ENCODE measurements at regions not wholly inside any gene's neighbourhood (a gene's known extent, or its start where the extent isn't known, plus 50 kb on each side); places are given as distances from the start of the nearest gene placed in this dataset.
"Not testable (repeated sequence)": the region's sequence is repeated elsewhere in the genome, so short reads cannot be mapped to it uniquely, and the experiment has no call there.

DNA sequence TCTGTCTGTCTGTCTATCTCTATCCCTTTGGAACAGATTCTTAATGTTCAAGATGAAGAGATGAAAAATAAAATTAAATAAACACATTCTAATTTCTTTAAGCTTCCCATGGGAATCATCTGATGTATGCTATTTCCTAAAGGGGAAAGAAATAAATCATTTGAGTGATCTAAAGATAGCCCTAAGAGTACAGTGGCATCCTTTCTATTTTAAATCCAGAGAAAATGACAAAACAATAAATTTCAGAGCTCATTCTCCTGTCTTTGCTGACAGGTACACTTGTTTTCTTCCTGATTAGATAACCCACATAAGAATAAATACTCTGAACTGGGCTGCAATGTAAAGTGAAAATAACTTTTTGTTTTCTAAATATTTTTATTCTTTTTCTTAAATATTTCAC, 550.4 kb downstream of the JRKL start:
- DNase-seq = no peak

DNA sequence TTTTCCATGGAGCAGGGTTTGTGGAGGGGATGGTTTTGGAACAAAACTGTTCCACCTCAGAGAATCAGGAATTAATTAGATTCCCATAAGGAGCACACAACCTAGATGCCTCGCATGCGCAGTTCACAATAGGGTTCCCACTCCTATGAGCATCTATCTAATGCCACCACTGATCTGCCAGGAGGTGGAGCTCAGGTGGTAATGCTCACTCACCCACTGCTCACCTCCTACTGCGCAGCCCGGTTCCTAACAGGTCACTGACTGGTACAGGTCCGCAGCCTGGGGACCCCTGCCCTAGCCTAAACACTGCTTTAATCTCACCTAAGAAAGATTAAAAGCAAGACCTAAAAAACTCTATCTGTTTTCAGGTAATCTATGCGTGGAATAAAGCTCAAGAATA, 553.0 kb downstream of the JRKL start:
- DNase-seq = no peak

DNA sequence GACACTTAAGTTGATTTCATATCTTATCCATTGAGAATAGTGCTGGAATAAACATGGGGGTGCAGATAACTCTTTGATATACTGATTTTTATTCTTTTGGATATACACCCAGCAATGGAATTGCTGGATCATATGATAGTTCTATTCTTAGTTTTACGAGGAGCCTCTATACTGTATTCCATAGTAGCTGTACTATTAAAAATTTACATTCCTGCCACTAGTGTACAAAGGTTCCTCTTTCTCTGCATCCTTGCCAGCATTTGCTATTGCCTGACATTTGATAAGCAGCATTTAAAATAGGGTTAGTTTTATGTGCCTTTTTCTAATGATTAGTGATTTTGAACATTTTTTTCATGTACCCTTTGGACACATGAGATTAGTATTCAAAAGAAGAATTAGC, 554.2 kb downstream of the JRKL start:
- DNase-seq = no peak

DNA sequence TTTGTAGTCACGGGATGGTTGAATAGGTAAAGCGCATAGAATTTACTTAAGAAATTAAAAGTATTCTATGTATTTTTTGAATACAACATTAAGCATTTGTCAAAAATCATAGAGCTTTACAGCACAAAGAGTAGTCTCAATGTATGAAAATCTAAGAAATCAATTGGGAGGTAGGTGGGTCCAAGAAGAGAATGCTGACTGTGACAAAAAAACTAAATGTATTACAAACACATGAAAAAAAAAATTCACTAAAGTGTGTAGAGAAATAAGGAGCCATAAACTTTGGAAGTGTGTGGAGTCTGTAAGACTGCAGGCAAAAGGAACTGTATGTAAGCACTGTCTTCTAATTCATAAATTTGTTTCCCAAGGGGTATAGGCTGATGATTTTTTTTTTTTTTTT, 558.3 kb downstream of the JRKL start:
- DNase-seq = no peak

DNA sequence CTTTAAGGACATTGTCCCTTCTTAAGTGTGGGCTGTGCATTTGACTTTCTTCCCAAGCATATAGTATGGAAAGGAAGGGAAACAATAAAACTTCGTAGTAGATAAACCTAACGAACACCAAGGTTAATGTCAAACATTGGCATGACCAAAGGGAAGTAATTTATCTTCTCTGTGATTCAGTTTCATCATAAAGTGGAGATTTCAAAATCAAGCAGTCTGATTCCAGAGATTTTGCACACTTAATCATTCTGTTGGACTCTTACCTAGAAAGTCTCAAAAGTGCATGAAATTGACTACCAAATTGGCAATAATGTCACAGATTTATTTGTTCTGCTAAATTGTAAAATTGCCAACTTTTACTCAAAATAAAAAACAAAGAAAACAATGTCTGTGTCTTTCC, 559.7 kb downstream of the JRKL start:
- DNase-seq = no peak

DNA sequence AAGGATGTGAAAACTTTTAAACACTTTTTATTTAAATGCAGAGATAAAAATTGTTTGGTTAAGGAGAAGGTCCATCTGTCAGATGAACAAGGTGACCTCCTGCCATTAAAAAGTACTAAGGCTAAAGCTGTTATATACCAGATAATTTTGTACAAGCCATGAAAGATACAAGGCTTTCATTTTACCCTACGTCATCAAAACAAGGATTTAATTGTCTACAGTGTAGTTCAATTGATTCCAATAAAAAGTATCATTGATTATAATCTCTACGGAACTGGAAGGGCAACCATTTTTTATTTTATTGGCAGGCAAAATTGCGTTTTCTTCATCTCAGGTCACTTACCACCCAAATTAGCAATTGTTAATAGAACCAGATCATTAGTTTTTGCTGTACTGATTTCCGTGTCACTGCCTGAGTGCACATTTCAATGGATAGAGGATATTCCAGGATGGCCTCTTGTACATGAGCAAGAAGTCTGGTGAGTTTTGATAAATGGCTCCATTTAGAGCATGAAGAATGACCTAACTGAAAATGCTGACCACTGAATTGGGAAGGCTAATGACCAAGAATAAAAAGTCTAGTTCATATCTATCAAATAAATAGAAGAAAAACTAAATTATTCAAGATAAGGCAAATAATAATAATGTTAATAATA, 564.9 kb downstream of the JRKL start:
- DNase-seq = no peak

DNA sequence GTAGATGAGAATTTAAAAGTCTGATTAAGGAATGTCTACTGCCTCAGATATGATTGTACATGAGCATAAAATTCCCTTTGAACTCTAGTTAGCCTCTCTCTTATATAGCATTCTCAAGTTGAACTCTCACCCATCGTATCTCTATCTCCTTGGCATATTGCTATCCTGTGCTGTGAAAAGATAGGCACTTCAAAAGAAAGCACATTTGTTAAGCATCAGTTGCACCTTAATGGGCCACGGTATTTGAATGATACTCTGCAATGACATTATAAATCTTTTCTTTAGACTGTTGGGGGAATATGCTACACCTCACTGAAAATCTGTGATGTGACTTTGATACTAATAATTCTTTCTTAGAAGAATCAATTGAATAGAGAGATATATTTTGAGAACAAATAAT, 570.7 kb downstream of the JRKL start:
- DNase-seq = no peak

DNA sequence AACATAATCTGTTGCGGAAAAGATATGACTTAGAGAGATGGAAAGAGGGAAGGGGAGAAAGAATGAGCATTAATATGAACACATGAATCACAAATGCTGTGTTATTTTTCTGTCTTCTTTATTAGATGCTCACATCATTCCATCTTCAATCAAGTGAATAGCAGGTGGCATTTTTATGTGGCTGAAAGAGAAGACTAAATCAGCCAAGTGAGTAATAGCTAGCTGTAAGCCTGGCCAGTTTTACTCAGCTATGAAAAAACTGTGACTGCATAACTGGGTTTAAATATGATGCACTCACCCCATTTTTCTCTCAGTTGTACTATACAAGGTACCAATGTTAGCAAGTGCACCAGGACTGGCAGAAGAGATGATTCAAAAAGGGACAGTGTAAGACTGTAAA, 571.1 kb downstream of the JRKL start:
- DNase-seq = no peak

DNA sequence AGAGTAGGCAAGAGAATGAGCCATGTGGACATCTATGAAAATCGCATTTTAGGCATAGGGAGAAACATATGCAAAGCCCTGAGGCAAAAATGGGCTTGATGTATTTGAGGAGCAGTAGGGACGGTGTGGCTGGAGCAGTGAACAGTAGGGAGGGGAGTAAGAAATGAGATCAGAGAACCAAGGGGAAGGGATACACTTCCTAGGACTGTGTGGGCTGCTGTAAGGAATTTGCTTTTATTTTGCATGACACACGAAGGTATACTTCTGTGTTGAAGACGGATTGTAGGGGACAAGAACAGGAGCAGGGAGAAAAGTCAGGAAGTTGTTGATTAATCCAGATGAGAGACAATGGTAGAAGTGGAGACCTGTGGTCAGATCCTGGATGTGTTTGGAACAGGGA, 572.1 kb downstream of the JRKL start:
- no peak for DNase-seq

DNA sequence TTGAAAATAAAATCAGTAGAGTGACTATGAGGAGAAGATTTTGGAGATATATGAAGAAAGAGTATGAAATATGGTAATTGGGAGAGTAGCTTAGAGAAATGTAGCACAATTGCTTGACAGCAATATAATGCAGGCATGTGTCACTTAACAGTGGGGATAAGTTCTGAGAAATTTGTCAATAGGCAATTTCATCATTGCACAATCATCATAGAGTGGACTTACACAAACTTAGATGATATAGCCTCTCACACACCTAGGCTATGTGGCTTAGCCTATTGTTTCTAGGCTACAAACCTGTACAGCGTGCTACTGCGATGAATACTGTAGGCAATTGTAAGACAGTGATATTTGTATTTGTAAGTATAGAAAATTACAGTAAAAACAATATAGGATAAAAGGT, 573.6 kb downstream of the JRKL start:
- DNase-seq = no peak

DNA sequence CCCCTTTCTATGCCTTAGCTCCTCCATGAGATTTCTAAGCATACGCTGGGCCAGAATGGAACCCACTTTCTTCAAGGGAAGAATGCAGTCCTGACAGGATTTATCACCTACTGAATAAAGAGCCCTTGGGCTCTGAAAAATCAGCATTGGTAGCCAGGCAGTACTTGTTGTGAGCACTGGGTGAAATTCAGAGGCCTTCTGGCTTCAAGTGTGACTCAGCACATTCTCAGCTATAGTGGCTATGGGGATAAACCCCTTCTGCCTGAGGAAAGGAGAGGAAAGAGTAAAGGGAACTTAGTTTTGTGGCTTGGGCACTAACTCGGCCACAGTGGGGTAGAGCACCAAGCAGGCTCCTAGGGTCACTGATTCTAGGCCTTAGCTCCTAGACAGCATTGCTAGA, 574.8 kb downstream of the JRKL start:
- DNase-seq = no peak

DNA sequence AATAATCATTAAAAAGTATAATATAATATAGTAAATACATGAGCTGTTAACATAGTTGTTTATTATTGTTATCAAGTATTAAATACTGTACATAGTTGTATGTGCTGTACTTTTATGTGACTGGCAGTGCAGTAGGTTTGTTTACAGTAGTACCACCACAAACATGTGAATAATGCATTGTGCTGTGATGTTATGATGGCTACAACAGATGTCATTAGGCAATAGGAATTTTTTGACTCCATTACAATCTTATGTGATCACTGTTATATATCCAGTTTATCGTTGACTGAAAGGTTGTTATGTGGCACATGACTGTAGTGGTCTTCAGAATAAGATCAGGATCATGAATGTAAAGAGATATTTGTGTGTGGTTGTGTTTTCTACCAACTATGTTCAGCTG, 577.8 kb downstream of the JRKL start:
- DNase-seq = no peak

DNA sequence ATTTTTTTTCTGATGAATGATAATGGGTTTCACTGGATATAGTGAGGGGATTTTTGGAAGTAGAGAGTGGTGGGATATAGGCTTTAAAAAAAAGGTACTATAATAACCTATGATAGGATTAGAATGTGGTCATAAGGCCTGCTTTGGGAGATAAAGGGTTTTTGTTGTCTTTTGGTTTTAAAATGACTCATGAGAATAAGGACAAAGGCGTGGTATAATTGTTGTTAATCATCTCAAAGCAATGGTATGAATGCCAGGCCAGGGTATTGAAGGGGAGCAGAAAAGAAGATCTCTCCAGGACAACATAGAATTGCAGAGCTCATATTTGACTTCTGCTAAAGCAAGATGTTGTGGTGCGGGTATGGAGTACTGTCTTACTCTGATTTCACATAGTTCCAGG, 579.4 kb downstream of the JRKL start:
- no peak for DNase-seq

DNA sequence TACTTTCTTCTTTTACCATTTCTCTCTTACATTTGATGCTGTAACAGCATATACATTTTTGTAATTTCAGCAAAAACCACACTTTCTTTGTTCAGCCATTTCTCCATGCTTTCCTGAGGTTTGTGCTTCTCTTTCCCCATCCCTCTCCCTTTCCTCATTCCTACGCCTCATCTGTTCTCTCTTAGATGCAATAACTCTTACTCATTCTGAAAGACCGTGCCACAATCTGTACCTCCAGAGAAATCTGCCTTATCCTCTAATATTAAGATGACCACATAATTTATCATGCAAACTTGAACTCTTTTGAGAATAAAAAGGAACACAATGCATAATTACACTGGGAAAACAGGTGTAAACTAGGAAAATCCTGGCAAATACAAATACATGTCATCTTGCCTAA, 588.9 kb downstream of the JRKL start:
- DNase-seq = no peak

DNA sequence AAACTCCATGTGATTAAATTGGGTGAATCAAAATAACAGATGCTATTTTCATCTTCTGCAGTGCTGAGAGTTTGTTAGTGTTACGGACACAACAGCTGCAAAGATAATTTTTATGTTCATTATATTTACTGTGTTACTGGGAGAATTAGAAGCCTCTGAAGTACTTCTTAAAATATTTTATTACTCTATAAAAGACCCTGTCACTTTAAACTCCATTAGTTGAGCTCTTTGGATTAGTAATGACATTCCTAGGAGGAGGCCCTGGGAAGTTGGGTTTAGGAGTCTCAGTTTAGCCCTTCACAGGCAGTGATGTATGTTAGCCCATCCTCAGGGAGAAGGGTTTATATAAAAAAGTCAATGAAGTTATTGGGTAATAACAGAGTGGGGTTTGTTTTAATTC, 596.7 kb downstream of the JRKL start:
- no peak for DNase-seq

DNA sequence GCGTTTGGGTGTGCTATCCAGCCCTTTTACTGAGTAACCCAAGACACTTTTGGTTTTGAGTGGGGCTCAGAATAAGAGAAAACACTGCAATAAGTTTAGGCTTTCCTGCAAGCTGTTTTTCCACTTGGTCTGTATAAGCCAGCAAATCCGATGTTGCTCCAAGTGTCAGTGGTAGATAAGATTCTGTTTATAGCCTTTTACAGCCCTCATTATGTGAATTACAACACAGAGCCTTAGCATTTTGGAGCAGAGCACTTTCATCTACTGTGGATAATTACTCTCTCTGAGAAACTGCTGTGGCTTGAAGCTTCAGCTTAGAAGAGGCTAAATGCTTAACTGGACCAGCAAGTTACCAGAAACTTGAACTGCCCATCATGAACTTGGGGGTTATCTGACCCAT, 601.1 kb downstream of the JRKL start:
- no peak for DNase-seq

DNA sequence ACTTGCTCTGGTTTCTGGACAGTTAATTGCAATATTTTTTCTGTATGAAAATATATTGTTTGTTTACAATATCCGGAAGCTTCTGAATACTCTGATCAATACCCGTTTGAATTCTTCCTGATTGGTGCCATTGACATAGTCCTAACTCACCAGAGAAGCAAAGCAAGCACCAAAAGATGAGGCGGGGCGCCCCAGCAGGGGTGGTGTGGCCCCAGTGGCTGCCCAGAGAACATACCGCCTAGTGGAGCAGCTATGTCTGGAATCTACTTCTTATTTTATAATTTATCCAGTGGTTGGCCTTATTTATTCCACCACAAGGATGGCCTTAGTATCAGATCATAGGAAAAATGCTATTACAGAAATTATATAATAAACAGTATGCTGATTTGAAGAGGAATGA, 610.7 kb downstream of the JRKL start:
- no peak for DNase-seq

DNA sequence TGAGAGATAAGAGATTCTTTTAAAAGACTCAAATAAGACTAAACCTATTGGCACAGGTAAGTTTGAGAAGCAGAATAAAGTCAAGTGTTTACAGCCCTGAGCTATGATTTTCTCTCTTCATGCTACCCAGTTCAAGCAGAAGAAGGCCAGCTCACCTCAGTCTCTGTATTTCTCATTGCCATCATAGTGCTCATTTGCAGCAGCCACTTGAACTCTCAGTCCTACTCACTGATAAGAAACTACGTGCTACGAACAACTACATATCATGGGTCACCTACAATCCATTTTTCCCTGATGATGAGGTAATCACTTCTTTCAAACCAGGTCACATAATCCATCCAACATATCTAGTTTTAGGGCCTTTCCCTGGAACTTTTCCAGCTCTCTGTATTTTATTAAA, 617.5 kb downstream of the JRKL start:
- DNase-seq = no peak

DNA sequence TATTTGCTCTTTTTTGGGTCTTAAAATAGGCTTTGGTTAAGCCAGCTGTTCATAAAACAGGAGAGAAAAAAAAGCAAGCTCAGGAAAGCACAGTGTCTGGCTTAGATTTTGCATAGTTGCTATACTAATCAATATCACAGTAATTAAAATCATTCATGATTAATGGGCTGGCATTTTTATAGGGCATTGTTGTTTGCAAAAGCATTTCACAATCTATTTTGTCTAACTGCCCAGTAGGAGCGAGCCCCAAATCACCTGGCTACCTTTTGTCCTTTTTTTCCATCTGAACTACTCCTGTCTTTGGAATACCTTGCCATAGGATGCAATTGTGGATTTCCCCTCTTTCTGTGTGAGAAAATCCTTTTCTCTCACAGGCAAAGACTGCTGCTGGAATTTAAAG, 619.8 kb downstream of the JRKL start:
- no peak for DNase-seq

DNA sequence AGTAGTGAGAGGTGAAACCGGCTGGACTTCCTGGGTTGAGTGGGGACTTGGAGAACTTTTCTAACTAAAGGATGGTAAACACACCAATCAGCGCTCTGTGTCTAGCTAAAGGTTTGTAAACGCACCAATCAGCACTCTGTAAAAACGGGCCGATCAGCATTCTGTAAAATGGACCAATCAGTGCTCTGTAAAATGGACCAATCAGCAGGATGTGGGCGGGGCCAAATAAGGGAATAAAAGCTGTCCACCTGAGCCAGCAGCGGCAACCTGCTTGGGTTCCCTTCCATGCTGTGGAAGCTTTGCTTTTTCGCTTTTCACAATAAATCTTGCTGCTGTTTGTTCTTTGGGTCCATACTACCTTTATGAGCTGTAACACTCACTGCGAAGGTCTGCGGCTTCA, 621.2 kb downstream of the JRKL start:
- DNase-seq = not testable (repeated sequence)

DNA sequence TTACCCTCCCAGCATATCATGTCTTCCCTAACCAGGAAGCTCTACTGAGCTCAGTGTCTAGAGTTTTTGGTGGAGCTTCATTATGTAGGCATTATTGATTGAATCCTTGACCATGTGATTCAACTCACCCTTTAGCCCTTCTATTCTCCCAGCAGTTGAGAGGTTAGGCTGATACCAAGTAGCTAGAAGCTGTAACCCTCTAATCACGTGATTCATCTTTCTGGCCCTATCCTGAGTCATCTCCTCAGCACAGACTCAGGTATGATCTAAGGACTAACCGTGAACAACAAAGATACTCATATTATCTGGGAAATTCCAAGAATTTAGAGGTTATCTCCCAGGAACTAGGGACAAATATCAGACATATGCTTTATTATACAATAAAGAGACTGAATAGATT, 625.5 kb downstream of the JRKL start:
- DNase-seq = no peak

DNA sequence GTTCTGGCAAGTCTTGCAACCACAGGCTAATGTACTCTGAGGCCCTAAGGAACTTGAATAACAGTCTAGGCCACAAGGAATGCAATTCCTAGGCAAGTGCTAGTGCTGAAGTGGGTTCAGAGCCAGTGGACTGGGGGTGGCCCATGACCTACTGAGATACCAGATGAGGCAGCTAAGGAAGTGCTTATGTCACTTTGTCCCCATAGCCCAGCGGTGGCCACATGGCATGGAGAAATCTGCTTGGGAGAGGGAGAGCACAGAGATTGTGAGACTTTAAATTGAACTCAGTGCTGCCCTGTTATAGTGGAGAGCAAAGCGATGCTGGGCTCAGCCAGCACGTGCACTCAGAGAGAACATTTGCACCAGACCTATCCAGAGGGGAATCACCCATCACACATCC, 629.5 kb downstream of the JRKL start:
- no peak for DNase-seq

DNA sequence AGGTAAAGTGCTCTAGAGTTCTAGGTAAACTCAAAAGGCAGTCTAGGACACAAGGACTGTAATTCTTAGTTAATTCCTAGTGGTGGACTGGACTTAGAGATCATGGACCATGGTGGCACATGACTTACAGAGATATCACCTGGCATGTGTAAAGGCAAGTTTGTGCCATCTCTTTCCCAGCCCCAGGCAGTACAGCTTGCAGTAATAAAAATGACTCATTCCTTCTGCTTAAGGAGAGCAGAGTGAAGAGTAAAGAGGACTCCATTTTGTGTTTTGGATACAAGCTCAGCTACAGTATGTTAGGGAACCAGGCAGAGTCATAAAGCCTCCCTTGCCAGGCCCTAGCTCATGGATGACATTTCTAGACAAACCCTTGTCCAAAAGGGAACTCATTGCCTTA, 629.9 kb downstream of the JRKL start:
- no peak for DNase-seq

DNA sequence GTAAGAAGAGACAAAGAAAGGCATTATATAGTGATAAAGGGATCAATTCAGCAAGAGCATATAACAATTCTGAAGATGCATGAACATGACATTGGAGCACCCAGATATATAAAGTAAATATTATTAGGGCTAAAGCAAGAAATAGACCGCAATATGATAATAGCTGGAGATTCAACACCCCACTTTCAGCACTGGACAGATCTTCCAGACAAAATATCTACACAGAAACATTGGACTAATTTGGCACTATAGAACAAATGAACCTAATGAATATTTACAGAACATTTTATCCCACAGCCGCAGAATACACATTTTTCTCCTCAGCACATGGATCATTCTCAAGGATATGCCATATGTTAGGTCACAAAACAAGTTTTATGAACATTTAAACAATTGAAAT, 633.1 kb downstream of the JRKL start:
- no peak for DNase-seq

DNA sequence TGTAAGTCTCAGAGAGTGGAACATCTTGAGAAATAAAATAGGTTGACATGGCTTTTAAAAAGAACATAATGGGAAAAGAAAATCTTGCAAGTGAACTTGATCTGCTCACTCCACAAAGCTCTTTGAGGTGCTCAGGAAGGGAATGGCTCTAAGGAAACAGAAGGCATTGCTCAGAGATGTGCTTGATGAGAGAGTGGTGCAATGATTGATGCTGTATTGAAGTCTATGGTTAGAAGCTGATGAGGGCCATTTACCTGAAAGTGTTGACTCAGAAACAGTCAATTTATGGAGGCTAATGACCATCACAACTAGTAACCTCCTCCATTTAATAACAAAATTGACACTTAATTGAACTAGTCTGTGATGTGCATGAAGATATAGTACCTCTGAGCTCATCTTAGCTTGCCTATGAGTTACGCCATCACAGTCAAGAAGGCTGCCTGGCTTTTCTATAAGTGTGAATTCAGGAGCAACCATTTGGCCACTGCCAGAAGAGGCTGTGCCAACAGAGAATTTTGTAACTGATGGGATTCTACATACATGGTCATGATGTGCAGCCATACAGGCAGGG, 639.1 kb downstream of the JRKL start:
- DNase-seq = no peak

DNA sequence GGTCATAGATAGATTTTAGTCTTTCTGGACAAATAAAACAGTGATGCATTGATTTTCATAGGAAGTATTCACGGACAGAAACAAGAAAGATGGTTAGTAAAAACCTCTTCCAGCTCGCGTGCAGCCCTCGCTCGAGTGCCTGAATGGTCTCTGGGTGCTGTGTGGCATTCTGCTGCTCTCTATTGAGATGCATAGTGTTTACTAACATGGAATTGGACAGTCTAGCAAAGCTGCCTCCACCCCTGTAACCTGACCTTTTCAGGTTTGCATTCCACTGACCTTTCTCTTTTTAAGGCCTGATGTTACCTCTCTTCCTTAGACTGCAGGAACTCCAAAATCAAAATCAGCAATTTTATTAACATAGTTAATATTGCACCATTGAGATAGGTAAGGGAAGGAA, 643.4 kb downstream of the JRKL start:
- no peak for DNase-seq
